Neural cell (in vitro differentiated cells): ENCODE measurements at regions not wholly inside any gene's neighbourhood (a gene's known extent, or its start where the extent isn't known, plus 50 kb on each side); places are given as distances from the start of the nearest gene placed in this dataset.
"Not testable (repeated sequence)": the region's sequence is repeated elsewhere in the genome, so short reads cannot be mapped to it uniquely, and the experiment has no call there.

ENCODE experiments used
- H2AFZ ChIP-seq: fragments of 200-600, 300-800 bp; sonication (generic), shearing (Covaris generic); 2 replicates; pipeline ENCODE4 v1.6.0; 2014; ENCODE audit warnings: low read depth, mild to moderate bottlenecking, antibody characterized with exemption, low read length, moderate library complexity
- H3F3A ChIP-seq: fragments of 200-600 bp; shearing (Covaris generic); 2 replicates; pipeline ENCODE4 v1.6.1; 2016; ENCODE audit warnings: mild to moderate bottlenecking, moderate library complexity, mixed read lengths, antibody characterized with exemption, low read length; ENCODE audit not compliant: insufficient read depth, poor library complexity, severe bottlenecking
- H3K27ac ChIP-seq: fragments of 200-600, 300-800 bp; sonication (generic), shearing (Covaris generic); 2 replicates; pipeline ENCODE4 v1.5.1; 2014; ENCODE audit warnings: mild to moderate bottlenecking, low read length, moderate library complexity
- H3K27me3 ChIP-seq: fragments of 300-800, 200-600 bp; sonication (generic), shearing (Covaris generic); 2 replicates; pipeline ENCODE4 v1.6.0; 2014; ENCODE audit warnings: mild to moderate bottlenecking, low read depth, low read length, moderate library complexity; ENCODE audit not compliant: insufficient read depth
- H3K36me3 ChIP-seq: fragments of 300-800, 200-600 bp; sonication (generic), shearing (Covaris generic); 2 replicates; pipeline ENCODE4 v1.5.1; 2014; ENCODE audit warnings: mild to moderate bottlenecking, antibody characterized with exemption, low read length, moderate library complexity; ENCODE audit not compliant: insufficient read depth
- H3K4me2 ChIP-seq: fragments of 300-800, 200-600 bp; sonication (generic), shearing (Covaris generic); 2 replicates; pipeline ENCODE4 v1.6.0; 2014; ENCODE audit warnings: mild to moderate bottlenecking, low read length
- H3K4me3 ChIP-seq: fragments of 300-800, 200-600 bp; sonication (generic), shearing (Covaris generic); 2 replicates; pipeline ENCODE4 v1.5.1; 2014; ENCODE audit warnings: mild to moderate bottlenecking, low read length, moderate library complexity
- H3K79me2 ChIP-seq: fragments of 200-600 bp; shearing (Covaris generic); replicated peaks from 2 replicates; pipeline ENCODE4 v1.6.0; 2014; ENCODE audit warnings: mild to moderate bottlenecking, low read length, moderate library complexity; ENCODE audit not compliant: insufficient read depth
- H3K9ac ChIP-seq: fragments of 300-800, 200-600 bp; sonication (generic), shearing (Covaris generic); 2 replicates; pipeline ENCODE4 v1.6.1; 2016; ENCODE audit warnings: mild to moderate bottlenecking, low read length, mixed read lengths
- H3K9me2 ChIP-seq: fragments of 200-600 bp; shearing (Covaris generic); 2 replicates; pipeline ENCODE4 v1.6.1; 2016; ENCODE audit warnings: mild to moderate bottlenecking, low read length, mixed read lengths; ENCODE audit not compliant: insufficient read depth
- H3K9me3 ChIP-seq: fragments of 200-600, 300-800 bp; sonication (generic), shearing (Covaris generic); 2 replicates; pipeline ENCODE4 v1.6.1; 2016; ENCODE audit warnings: mild to moderate bottlenecking, mixed run types, low read length, moderate library complexity, mixed read lengths
- H4K20me1 ChIP-seq: fragments of 200-600 bp; shearing (Covaris generic); 2 replicates; pipeline ENCODE4 v1.6.1; 2016; ENCODE audit warnings: mild to moderate bottlenecking, mixed run types; ENCODE audit not compliant: insufficient read depth
- EP300 ChIP-seq: fragments of 450-650 bp; conservative IDR thresholded peaks from 2 replicates; pipeline ENCODE4 v1.6.1; 2014; ENCODE audit warnings: antibody characterized with exemption, mild to moderate bottlenecking, moderate library complexity; ENCODE audit not compliant: poor library complexity, severe bottlenecking
- EZH2 ChIP-seq: fragments of 200-600, 300-800 bp; shearing (Covaris generic), sonication (generic); IDR thresholded peaks from 2 replicates; pipeline ENCODE4 v1.6.1; 2014; ENCODE audit warnings: antibody characterized with exemption, low read length, borderline replicate concordance, mild to moderate bottlenecking; ENCODE audit not compliant: insufficient read depth, poor library complexity, severe bottlenecking
- MXI1 ChIP-seq: fragments of 450-650 bp; conservative IDR thresholded peaks from 2 replicates; pipeline ENCODE4 v1.6.1; 2014; ENCODE audit warnings: antibody characterized with exemption, mild to moderate bottlenecking; ENCODE audit not compliant: poor library complexity, severe bottlenecking
- POLR2AphosphoS5 ChIP-seq: IDR thresholded peaks from 2 replicates; pipeline ENCODE4 v1.6.1; 2012
- RAD21 ChIP-seq: fragments of 450-650 bp; conservative IDR thresholded peaks from 2 replicates; pipeline ENCODE4 v1.6.1; 2014; ENCODE audit warnings: antibody characterized with exemption, mild to moderate bottlenecking, moderate library complexity
- SMC3 ChIP-seq: fragments of 450-650 bp; conservative IDR thresholded peaks from 2 replicates; pipeline ENCODE4 v1.6.1; 2014; ENCODE audit warnings: antibody characterized with exemption, mild to moderate bottlenecking, moderate library complexity; ENCODE audit not compliant: poor library complexity
- TAF1 ChIP-seq: IDR thresholded peaks from 2 replicates; pipeline ENCODE4 v1.6.1; 2012; ENCODE audit warnings: low read depth
- TF ChIP-seq, protein P1 (sequence below): fragments of 450-650 bp; IDR thresholded peaks from 2 replicates; pipeline ENCODE4 v1.5.1; 2014; ENCODE audit warnings: antibody characterized with exemption, mild to moderate bottlenecking, moderate library complexity; ENCODE audit not compliant: poor library complexity, severe bottlenecking
- TF ChIP-seq, protein P2 (sequence below): IDR thresholded peaks from 2 replicates; pipeline ENCODE4 v1.6.1; 2012; ENCODE audit warnings: borderline replicate concordance

DNA sequence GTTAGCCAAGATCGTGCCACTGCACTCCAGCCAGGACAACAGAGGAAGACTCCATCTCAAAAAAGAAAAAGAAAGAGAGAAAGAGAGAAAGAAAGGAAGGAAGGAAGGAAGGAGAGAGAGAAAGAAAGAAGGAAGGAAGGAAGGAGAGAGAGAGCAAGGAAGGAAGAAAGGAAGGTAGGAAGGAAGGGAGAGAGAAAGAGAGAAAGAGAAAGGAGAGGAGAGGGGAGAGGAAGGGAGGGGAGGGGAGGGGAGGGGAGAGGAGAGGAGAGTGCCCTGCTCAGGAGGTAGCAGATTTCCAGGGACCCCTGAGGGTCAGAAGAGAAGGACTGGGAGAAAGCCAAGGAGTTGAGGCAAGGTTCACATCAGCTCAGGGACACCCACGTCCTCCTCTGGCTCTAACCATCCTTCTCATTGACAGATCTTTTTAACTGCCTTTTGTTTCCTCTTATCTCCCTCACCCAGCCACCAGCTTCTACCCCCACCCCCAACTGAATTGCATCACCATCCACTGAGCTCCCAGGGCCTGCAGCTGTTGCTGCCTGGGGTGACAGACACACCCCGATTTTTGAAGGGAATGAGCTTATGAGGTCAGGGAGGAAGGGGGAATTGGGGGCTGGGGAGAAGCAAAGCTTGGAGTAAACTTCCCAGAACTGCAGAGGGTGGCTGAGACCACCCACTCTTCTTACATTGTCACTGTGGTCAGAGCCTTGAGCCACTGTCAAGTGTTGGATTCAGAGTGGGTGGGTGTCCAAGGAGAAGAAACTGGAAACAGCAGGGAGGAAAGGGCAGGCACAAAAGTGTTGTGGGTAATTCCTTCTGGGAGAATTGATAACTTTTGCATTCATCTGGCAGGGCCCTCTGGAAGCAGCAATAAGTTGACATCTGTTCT, 91.6 kb downstream of the GLUL start:
- Histone ChIP-seq H3F3A (no peaks in the 10 kb centered on the region), H2AFZ (no peak overlapping the region), H3K9me2 (no peaks in the 10 kb centered on the region), H3K4me2 (no peak overlapping the region), H3K27ac (no peak overlapping the region), H3K79me2 (no peaks in the 10 kb centered on the region), H4K20me1 (no peaks in the 10 kb centered on the region), H3K27me3 (no peaks in the 10 kb centered on the region), H3K36me3 (no peaks in the 10 kb centered on the region), H3K4me3 (no peak overlapping the region), H3K9ac (no peak overlapping the region), H3K9me3 (no peaks in the 10 kb centered on the region)
- TF ChIP-seq SMC3: no peak
- TF ChIP-seq EZH2: no peak
- TF ChIP-seq, protein P1, sequence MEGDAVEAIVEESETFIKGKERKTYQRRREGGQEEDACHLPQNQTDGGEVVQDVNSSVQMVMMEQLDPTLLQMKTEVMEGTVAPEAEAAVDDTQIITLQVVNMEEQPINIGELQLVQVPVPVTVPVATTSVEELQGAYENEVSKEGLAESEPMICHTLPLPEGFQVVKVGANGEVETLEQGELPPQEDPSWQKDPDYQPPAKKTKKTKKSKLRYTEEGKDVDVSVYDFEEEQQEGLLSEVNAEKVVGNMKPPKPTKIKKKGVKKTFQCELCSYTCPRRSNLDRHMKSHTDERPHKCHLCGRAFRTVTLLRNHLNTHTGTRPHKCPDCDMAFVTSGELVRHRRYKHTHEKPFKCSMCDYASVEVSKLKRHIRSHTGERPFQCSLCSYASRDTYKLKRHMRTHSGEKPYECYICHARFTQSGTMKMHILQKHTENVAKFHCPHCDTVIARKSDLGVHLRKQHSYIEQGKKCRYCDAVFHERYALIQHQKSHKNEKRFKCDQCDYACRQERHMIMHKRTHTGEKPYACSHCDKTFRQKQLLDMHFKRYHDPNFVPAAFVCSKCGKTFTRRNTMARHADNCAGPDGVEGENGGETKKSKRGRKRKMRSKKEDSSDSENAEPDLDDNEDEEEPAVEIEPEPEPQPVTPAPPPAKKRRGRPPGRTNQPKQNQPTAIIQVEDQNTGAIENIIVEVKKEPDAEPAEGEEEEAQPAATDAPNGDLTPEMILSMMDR: no peak
- TF ChIP-seq RAD21: no peak
- no peak for TF ChIP-seq EP300
- TF ChIP-seq MXI1: no peak
- no peak for TF ChIP-seq TAF1
- no peak for TF ChIP-seq POLR2AphosphoS5
- TF ChIP-seq, protein P2, sequence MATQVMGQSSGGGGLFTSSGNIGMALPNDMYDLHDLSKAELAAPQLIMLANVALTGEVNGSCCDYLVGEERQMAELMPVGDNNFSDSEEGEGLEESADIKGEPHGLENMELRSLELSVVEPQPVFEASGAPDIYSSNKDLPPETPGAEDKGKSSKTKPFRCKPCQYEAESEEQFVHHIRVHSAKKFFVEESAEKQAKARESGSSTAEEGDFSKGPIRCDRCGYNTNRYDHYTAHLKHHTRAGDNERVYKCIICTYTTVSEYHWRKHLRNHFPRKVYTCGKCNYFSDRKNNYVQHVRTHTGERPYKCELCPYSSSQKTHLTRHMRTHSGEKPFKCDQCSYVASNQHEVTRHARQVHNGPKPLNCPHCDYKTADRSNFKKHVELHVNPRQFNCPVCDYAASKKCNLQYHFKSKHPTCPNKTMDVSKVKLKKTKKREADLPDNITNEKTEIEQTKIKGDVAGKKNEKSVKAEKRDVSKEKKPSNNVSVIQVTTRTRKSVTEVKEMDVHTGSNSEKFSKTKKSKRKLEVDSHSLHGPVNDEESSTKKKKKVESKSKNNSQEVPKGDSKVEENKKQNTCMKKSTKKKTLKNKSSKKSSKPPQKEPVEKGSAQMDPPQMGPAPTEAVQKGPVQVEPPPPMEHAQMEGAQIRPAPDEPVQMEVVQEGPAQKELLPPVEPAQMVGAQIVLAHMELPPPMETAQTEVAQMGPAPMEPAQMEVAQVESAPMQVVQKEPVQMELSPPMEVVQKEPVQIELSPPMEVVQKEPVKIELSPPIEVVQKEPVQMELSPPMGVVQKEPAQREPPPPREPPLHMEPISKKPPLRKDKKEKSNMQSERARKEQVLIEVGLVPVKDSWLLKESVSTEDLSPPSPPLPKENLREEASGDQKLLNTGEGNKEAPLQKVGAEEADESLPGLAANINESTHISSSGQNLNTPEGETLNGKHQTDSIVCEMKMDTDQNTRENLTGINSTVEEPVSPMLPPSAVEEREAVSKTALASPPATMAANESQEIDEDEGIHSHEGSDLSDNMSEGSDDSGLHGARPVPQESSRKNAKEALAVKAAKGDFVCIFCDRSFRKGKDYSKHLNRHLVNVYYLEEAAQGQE: no peak

DNA sequence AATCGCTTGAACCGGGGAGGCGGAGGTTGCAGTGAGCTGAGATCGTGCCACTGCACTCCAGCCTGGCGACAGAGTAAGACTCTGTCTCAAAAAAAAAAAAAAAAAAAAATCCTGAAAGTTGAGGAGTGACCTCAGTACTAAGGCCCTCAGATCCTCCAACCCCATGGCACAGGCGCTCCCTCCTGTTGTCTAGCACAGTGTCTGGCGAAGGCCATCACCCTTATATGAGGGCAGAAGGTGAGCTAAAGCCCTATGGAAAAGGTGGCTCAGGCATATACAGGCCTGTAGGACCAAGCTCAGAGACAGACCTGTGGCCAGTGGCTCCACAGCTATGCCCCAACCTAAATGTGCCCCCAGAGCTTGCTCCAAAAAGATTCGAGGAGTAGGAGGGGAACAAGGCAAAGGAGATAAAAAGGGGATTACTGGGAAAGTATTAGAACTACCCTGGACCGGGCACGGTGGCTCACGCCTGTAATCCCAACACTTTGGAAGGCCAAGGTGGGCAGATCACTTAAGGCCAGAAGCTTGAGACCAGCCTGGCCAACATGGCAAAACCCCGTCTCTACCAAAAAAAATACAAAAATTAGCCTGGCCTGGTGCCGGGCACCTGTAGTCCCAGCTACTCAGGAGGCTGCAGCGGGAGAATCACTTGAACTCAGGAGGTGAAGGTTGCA, 92.4 kb downstream of the GLUL start:
- H3K9me3 ChIP-seq, H3K36me3 ChIP-seq, H3K4me2 ChIP-seq, H4K20me1 ChIP-seq, H3K9me2 ChIP-seq, H3K4me3 ChIP-seq, H3F3A ChIP-seq, H3K27me3 ChIP-seq, H3K79me2 ChIP-seq, H3K27ac ChIP-seq, H3K9ac ChIP-seq, H2AFZ ChIP-seq: not testable (repeated sequence)
